Stimulated activated CD4-positive, alpha-beta T cell treated with anti-CD3 and anti-CD28 coated beads, Interleukin-15, amount 100 ng/mL, for 1 hour (primary cell): ENCODE measurements at regions not wholly inside any gene's neighbourhood (a gene's known extent, or its start where the extent isn't known, plus 50 kb on each side); places are given as distances from the start of the nearest gene placed in this dataset.
"Not testable (repeated sequence)": the region's sequence is repeated elsewhere in the genome, so short reads cannot be mapped to it uniquely, and the experiment has no call there.

Experiments used
- DNase-seq, 2 donors: peaks; one replicate each; pipeline ENCODE4 v3.0.0-alpha.2; 2020; ENCODE audit warnings: low read depth in 1 of 2, low spot score in 1 of 2

- no peak for DNase-seq
Measured at GRCh38 chr1:157269656-157270375, 131.6 kb upstream of the ETV3 start.

GRCh38 chr1:157262891-157263290 lies 124.7 kb upstream of the ETV3 start:
- no peak for DNase-seq

- no peak for DNase-seq
Measured at GRCh38 chr1:157262422-157262821, 124.2 kb upstream of the ETV3 start.

- DNase-seq: not testable (repeated sequence)
Measured at GRCh38 chr1:157255891-157256290, 117.7 kb upstream of the ETV3 start.

GRCh38 chr1:157254183-157254582 lies 116.0 kb upstream of the ETV3 start:
- not testable (repeated sequence) for DNase-seq

GRCh38 chr1:157252473-157252872 lies 114.3 kb upstream of the ETV3 start:
- no peak for DNase-seq

- DNase-seq: no peak
Measured at GRCh38 chr1:157249739-157250138, 111.5 kb upstream of the ETV3 start.

- DNase-seq: no peak
Measured at GRCh38 chr1:157249326-157249725, 111.1 kb upstream of the ETV3 start.

- not testable (repeated sequence) for DNase-seq
Measured at GRCh38 chr1:157247764-157248049, 109.5 kb upstream of the ETV3 start.

GRCh38 chr1:157247005-157247763 lies 109.0 kb upstream of the ETV3 start:
- no peak for DNase-seq

- DNase-seq: no peak
Measured at GRCh38 chr1:157245823-157246222, 107.6 kb upstream of the ETV3 start.

GRCh38 chr1:157241185-157241538 lies 103.0 kb upstream of the ETV3 start:
- no peak for DNase-seq

GRCh38 chr1:157240495-157241184 lies 102.4 kb upstream of the ETV3 start:
- DNase-seq: no peak

GRCh38 chr1:157239936-157240335 lies 101.7 kb upstream of the ETV3 start:
- DNase-seq: no peak

GRCh38 chr1:157238585-157238984 lies 100.4 kb upstream of the ETV3 start:
- DNase-seq: no peak

- DNase-seq: no peak
Measured at GRCh38 chr1:157237981-157238380, 99.8 kb upstream of the ETV3 start.

- no peak for DNase-seq
Measured at GRCh38 chr1:157237522-157237921, 99.3 kb upstream of the ETV3 start.

GRCh38 chr1:157236072-157236471 lies 97.9 kb upstream of the ETV3 start:
- DNase-seq: no peak

GRCh38 chr1:157235307-157235706 lies 97.1 kb upstream of the ETV3 start:
- no peak for DNase-seq

GRCh38 chr1:157234705-157235273 lies 96.6 kb upstream of the ETV3 start:
- DNase-seq: no peak

GRCh38 chr1:157233131-157233530 lies 94.9 kb upstream of the ETV3 start:
- no peak for DNase-seq
